ENCODE measurements at regions not wholly inside any gene's neighbourhood (a gene's known extent, or its start where the extent isn't known, plus 50 kb on each side); places are given as distances from the start of the nearest gene placed in this dataset.
"Not testable (repeated sequence)": the region's sequence is repeated elsewhere in the genome, so short reads cannot be mapped to it uniquely, and the experiment has no call there.

GRCh38 chrX:115840729-115841409 is 279.9 kb downstream of the PLS3 start:
- DNase-seq: not testable (repeated sequence)

DNA sequence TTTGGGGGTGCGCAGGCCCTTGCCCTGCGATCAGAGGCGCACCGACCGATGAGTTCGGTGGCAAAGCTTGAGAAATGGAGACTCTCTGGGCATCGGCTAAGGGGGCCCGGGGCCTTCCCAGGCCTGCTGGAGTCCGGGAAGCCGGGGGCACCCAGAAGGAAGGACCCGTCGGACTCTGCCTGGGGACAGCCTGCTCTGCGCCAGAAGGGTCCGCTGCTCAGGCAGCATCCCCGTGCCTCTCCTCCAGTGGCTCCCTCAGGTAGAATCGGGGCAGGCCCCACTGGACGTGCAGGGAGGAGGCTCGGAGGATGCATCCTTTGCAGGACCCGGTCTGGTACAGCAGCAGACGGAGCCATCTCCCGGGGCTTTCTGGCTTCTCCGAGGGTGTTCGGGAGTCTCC is 290.0 kb downstream of the PLS3 start:
- DNase-seq: not testable (repeated sequence)

- DNase-seq: not testable (repeated sequence)
Measured at GRCh38 chrX:115853260-115853659, 292.3 kb downstream of the PLS3 start.

- DNase-seq: not testable (repeated sequence)
Measured at GRCh38 chrX:115881170-115881569, 289.4 kb upstream of the AGTR2 start.

DNA sequence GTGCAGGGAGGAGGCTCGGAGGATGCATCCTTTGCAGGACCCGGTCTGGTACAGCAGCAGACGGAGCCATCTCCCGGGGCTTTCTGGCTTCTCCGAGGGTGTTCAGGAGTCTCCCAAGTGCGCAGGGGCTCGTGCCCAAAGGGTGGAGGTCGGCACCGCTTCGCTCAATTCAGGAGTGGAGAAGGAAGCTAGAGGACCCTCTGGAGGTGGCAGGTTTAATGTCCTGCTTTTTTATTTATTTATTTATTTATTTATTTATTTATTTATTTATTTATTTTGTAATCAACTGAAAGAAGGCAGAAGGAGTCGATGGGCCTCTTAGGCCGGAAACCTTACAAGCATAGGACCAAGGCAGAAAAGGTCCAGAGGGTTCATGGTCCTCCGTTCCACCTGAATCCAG is 286.4 kb upstream of the AGTR2 start:
- DNase-seq: not testable (repeated sequence)

- DNase-seq: not testable (repeated sequence)
Measured at GRCh38 chrX:115888041-115888440, 282.5 kb upstream of the AGTR2 start.

- not testable (repeated sequence) for DNase-seq
Measured at GRCh38 chrX:115888519-115888918, 282.0 kb upstream of the AGTR2 start.

DNA sequence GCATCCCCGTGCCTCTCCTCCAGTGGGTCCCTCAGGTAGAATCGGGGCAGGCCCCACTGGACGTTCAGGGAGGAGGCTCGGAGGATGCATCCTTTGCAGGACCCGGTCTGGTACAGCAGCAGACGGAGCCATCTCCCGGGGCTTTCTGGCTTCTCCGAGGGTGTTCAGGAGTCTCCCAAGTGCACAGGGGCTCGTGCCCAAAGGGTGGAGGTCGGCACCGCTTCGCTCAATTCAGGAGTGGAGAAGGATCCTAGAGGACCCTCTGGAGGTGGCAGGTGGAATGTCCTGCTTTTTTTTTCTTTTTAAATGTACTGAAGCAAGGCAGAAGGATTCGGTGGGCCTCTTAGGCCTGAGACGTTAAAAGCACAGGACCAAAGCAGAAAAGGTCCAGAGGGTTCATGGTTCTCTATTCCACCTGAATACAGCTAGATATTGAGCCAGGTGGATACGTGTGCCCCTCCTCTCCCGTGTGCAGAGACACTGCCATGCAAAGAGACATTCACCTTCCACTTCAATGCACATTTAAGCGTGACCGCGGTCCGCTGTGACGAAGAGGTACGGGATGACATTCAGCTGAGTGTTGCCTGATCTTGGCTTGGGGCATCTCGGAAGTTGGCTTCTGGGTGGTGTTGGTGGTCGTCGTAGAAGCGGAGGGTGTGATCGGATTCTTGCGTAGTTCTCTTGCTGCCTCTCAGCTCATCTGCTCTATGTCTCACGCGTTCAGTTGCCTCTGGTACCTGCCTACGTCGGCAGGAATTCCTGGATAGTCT is 281.2 kb upstream of the AGTR2 start:
- no peak for DNase-seq

GRCh38 chrX:115892056-115892708 is 278.4 kb upstream of the AGTR2 start:
- peak; percentile 0 for DNase-seq

DNA sequence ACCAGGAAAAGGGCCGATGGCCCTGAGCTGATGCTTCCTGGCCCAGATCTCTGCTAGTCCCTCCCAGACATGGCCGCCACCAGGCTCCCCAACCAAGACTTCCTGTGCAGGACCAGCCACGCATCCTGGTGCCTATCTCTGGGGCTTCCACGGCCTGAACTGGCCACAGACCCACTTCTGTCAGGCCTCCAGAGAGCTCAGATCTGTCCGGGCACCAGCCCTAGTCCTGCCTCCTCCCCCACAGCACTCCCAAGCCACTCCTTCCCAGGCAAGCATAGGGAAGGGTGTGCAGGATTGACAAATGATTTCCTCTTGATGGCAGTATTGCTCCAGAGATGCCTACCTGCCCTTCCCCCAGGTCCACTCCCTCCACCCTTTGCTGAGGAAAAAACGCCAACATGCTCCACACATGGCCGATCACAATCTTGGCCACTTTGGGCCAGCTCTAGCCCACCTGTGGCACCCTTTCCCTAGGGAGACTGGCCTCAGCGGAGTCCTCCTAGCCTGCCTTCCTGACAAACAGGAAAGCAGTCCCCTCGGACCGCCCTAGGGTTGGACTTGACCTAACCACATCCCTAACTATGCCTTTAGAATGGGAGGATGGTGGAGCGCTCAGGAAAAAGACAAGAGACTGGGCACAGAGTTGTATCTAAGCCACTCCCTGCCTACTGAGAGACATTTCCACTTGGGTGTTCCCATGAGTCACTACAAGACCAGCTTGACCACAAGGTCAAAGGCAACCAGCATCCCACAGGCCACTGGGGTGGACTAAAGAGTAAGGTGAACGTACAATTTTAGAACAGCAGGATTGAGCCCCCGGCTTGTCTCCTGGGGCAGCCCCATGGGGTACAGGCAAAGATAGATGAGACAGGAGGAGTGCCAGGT is 277.5 kb upstream of the AGTR2 start:
- peak; percentile 51 for DNase-seq

DNA sequence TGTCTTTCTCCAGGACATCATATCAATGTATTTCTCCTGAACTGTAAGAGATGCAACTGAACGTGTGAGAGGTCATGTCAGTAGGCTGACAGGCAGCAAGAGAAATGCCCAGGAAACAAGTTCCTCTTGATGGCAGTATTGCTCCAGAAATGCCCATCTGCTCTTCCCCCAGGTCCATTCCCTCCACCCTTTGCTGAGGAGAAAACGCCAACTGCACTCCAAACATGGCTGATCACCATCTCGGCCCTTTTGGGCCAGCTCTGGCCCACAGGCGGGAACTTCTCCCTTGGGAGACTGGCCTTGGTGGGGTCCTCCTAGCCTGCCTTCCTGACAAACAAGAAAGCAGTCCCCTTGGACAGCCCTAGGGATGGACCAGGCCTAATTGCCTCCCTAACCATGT is 276.5 kb upstream of the AGTR2 start:
- peak; percentile 22 for DNase-seq

GRCh38 chrX:115895678-115896329 is 274.7 kb upstream of the AGTR2 start:
- no peak for DNase-seq

DNA sequence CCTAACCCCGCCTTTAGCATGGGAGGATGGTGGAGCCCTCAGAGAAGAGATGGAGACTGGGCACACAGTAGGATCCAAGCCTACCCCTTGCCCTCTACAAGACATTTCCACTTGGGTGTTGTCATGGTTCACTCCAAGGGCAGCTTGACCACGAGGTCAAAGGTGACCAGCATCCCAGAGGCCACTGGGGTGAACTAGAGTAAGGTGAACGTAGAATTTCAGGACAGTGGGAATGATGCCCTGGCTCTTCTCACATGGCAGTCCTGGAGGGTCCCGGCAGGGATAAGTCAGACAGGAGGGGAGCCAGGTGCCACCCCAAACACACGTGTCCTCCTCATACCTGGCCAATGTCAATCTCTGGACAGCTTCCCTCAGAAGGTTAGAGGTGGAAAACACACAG is 274.2 kb upstream of the AGTR2 start:
- DNase-seq: no peak

DNA sequence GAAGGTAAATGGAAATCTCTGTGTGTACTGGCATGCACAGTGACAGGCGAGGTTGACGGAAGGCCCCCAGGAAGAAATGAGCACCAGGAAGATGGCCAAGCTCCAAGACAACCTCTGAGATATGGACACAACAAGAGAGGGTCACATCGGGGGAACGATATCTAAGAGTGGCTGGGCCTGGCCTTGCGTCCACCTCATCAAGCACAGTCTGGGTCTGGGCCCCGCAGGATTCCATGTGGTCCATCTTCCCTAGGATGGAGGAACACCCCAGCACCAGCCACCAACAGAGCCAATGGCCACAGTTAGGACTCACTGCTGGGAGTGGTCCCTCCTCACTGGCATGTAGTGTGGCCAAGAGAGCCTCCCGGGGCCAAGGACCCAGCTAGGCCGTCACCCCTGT is 272.6 kb upstream of the AGTR2 start:
- DNase-seq: no peak

DNA sequence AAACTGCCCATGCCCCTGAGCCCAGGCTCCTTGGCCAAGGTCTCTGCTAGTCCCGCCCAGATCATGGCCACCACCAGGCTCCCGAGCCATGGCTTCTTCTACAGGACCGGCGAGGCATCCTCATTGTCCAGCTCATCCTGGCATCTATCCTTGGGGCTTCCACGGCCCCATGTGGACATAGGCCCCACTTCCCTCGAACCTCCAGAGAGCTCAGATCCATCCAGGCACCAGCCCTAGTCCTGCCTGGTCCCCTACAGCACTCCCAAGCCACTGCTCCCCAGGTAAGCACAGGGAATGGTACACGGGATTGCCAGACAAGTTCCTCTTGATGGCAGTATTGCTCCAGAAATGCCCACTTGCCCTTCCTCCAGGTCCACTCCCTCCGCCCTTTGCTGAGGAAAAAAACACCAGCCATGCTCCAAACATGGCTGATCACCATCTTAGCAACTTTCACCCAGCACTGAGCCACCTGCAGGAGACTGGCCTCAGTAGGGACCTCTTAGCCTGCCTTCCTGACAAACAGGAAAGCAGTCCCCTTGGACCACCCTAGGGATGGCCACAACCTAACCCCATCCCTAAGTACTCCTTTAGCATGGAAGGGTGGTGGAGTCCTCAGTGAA is 272.1 kb upstream of the AGTR2 start:
- no peak for DNase-seq

GRCh38 chrX:115900425-115900824 is 270.1 kb upstream of the AGTR2 start:
- no peak for DNase-seq

DNA sequence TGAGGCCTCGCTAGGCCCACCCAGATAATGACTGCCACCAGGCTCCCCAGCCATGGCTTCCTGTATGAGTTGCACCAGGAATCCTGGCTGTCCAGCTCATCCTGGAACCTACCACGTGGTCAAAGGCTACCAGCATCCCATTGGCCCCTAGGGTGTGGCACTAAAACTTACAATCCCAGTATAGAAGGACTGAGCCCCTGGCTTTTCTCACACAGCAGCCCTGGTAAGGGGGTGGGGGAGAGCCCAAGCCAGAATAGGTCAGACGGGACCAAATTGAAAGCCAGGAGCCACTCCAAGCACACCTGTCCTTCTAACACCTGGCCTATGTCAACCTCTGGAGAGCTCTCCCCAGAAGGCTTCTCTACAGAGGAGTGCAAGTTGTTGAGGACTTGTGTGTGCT is 269.3 kb upstream of the AGTR2 start:
- no peak for DNase-seq

GRCh38 chrX:115902995-115903394 is 267.5 kb upstream of the AGTR2 start:
- DNase-seq: no peak

- no peak for DNase-seq
Measured at GRCh38 chrX:115906276-115906675, 264.3 kb upstream of the AGTR2 start.

- DNase-seq: no peak
Measured at GRCh38 chrX:115906881-115907280, 263.7 kb upstream of the AGTR2 start.

GRCh38 chrX:115909017-115909416 is 261.5 kb upstream of the AGTR2 start:
- DNase-seq: no peak

DNA sequence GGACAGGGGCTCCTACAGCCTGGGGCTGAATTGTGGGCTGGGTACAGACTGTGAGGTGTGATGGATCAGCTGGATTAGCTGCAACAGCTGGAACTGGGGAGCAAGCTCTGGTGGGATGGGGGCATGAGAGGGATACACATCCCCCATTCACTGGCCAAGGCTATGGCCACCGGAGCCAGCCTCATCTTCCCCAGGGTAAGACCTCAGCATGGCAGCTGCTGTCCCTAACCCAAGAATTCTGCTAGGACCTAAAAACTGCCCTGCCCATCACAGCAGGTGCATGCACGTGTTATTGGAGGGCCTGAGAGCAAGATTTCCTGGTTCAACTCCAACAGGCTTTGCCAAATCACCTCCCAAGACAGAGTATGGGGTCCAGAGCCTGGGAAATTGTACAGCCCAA is 258.6 kb upstream of the AGTR2 start:
- DNase-seq: no peak

All from NCI-H1105 treated with DMSO at 0.1 percent for 48 hours (cell line).